AG04449 (cell line): ENCODE measurements at regions not wholly inside any gene's neighbourhood (a gene's known extent, or its start where the extent isn't known, plus 50 kb on each side); places are given as distances from the start of the nearest gene placed in this dataset.

Experiments used
- CTCF ChIA-PET: fragments of 350-600 bp; formaldehyde crosslinking; extraction: SDS; loops from one replicate; lab custom pipeline; 2021; ENCODE audit warnings: antibody characterized with exemption; lab: Yijun Ruan, JAX
- POLR2A ChIA-PET: fragments of 400-600, 350-600 bp; formaldehyde crosslinking; extraction: SDS; loops from one replicate; lab custom pipeline; 2020; ENCODE audit warnings: antibody characterized with exemption, inconsistent platforms; lab: Yijun Ruan, JAX
- DNase-seq: peaks from one replicate; pipeline ENCODE4 v3.0.0-alpha.2; 2010; ENCODE audit warnings: low read depth, low spot score
- H3K4me3 ChIP-seq: 2 replicates; pipeline ENCODE4 v1.5.1; 2011; ENCODE audit warnings: low read depth, mild to moderate bottlenecking, control low read depth, low read length
- CTCF ChIP-seq: IDR thresholded peaks from one replicate; pipeline ENCODE4 v1.5.1; 2011; ENCODE audit warnings: mild to moderate bottlenecking, moderate library complexity, low read length, control low read depth, inconsistent platforms; ENCODE audit not compliant: insufficient read depth; ENCODE audit errors: missing control alignments

- CTCF ChIA-PET = no interaction called here
- no peak for DNase-seq
- POLR2A ChIA-PET = no interaction called here
- no peak for TF ChIP-seq CTCF
- H3K4me3 ChIP-seq = no peak overlapping the region
Observed at GRCh38 chr12:92300777-92301176, 155.1 kb upstream of the BTG1 start.

GRCh38 chr12:92299744-92300143 is 154.1 kb upstream of the BTG1 start:
- no peak for TF ChIP-seq CTCF
- ChIA-PET CTCF (no interaction called here), POLR2A (no interaction called here)

GRCh38 chr12:92299344-92299743 is 153.7 kb upstream of the BTG1 start:
- DNase-seq = no peak
- ChIA-PET CTCF (no interaction called here), POLR2A (no interaction called here)

More at GRCh38 chr12:92299744-92300143, 154.1 kb upstream of the BTG1 start:
- DNase-seq = no peak
- no peak overlapping the region for H3K4me3 ChIP-seq

DNA sequence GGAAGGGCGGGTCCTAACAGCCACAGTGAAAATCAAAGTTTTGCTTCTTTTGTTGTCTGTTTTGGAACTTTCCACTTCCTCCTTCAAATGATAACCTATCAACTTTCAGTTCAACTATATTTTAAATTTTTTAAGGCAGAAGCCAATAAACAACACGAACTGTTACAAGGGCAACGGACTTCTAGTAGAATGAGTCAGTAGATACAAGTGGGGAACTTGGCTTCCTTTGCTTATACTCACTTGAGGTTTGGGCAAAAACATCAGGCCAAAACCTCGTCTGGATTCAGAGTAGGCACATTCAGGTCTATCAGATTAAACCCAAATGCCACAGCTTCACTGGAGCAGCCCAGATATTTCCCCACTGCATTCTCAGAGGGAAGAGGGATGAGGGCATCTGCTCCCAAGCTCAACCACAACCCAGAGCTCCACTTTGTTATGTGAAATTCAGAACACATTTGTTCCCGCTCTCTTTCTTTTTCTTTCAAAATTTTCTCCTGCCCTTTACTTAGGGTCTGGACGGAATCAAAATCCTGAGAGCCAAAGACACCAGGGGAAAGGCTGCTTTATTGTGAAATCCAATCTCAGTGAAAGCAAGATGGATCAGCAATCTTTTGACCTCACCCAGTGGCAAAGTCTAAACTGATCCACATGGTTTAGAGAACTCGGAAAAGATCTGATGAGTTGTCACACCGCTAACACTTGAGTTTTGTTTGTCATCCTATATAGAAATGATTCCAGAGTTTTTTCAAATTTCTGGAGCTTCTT is 152.5 kb upstream of the BTG1 start:
- TF ChIP-seq CTCF = no peak
- POLR2A ChIA-PET = interaction anchor here (0.6 to 1.4 kb wide), 2 partner anchors 13 to 152 kb away, joined by 3 read pairs; partner anchors contain the start of gene BTG1
- no peak overlapping the region for H3K4me3 ChIP-seq
- CTCF ChIA-PET = no interaction called here
- no peak for DNase-seq

More at GRCh38 chr12:92299344-92299743, 153.7 kb upstream of the BTG1 start:
- H3K4me3 ChIP-seq = no peak overlapping the region
- no peak for TF ChIP-seq CTCF

DNA sequence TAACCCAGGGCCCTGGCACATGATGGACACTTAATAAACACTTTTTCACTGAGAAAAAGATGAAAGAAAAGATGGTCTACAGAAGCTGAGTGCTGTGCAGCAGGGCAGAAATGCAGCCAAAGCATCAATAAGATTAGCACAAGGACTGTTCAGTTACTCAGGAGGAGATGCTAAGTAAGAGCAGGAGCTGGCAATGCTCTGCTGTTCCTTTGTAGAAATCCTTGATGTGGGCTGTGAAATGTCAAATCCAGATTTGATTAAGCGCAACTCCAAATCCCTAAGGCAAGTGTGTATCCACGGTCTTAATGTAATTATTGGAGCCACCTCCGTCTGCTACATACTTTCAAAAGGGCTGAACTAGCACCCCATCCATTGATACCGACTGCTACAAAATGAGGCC is 151.8 kb upstream of the BTG1 start:
- no peak for DNase-seq
- CTCF ChIA-PET = no interaction called here
- POLR2A ChIA-PET = interaction anchor here (1.4 kb wide), 1 partner anchor 152 kb away, joined by 3 read pairs; the partner anchor contains the start of gene BTG1
- H3K4me3 ChIP-seq = no peak overlapping the region
- TF ChIP-seq CTCF = no peak

- ChIA-PET CTCF (no interaction called here), POLR2A (interaction anchor here (0.8 kb wide), 2 partner anchors 68 to 74 kb away, joined by 3 read pairs; no protein-coding TSS in a partner anchor)
- no peak for TF ChIP-seq CTCF
- no peak for DNase-seq
- H3K4me3 ChIP-seq = no peak overlapping the region
Observed at GRCh38 chr12:92295523-92295922, 149.9 kb upstream of the BTG1 start.
